Heart right ventricle (tissue), 16 donors: ENCODE measurements at regions not wholly inside any gene's neighbourhood (a gene's known extent, or its start where the extent isn't known, plus 50 kb on each side); places are given as distances from the start of the nearest gene placed in this dataset.
A peak's percentile ranks its signal among the peaks of the same experiment; 100 is the strongest.

Experiments used
- ATAC-seq, 8 donors: fragments of 200-7000 bp; cut with Tn5 transposase; one replicate each; pipeline ENCODE4 v1.9.1; 2020; ENCODE audit warnings: mild to moderate bottlenecking in 8 of 8, moderate library complexity in 8 of 8, moderate number of reproducible peaks in 1 of 8
- DNase-seq, 2 donors: peaks; one replicate each; pipeline ENCODE4 v3.0.0-alpha.2; 2020
- H3K27ac ChIP-seq, 10 donors: fragments of 200-600 bp; sonication (generic) in 2 of 10; one replicate each; pipeline versions ENCODE4 v1.5.0 to v1.8.0; 2020 to 2022; ENCODE audit warnings: mild to moderate bottlenecking in 3 of 10
- H3K27me3 ChIP-seq, 7 donors: fragments of 200-600 bp; one replicate each; pipeline ENCODE4 v1.8.0; 2021 to 2022; ENCODE audit warnings: mild to moderate bottlenecking in 2 of 7
- H3K36me3 ChIP-seq, 9 donors: fragments of 200-600 bp; sonication (generic) in 1 of 9; one replicate each; pipeline versions ENCODE4 v1.5.0 to v1.8.0; 2020 to 2022; ENCODE audit warnings: mild to moderate bottlenecking in 2 of 9
- H3K4me1 ChIP-seq, 9 donors: fragments of 200-600 bp; sonication (generic) in 1 of 9; one replicate each; pipeline versions ENCODE4 v1.5.0 to v1.8.0; 2020 to 2022; ENCODE audit warnings: mild to moderate bottlenecking in 4 of 9
- H3K4me3 ChIP-seq, 10 donors: fragments of 200-600 bp; sonication (generic) in 2 of 10; one replicate each; pipeline versions ENCODE4 v1.5.0 to v1.8.0; 2020 to 2022; ENCODE audit warnings: mild to moderate bottlenecking in 7 of 10, moderate library complexity in 2 of 10
- H3K9me3 ChIP-seq, 11 donors: fragments of 200-600 bp in 10 of 11; sonication (generic) in 2 of 11; one replicate each; pipeline versions ENCODE4 v1.5.0 to v1.8.0; 2013 to 2022; ENCODE audit warnings: mild to moderate bottlenecking in 2 of 11, control low read depth in 1 of 11, moderate library complexity in 1 of 11
- CTCF ChIP-seq, 9 donors: fragments of 200-600 bp; sonication (generic) in 2 of 9; IDR thresholded peaks; one replicate each; pipeline versions ENCODE4 v1.5.0 to v1.8.0; 2021 to 2022; ENCODE audit warnings: antibody characterized with exemption in 9 of 9, mild to moderate bottlenecking in 5 of 9, moderate library complexity in 1 of 9
- WGBS, 2 donors: extraction: QIAGEN DNeasy Blood & Tissue Kit; methylation state at CpG; one replicate each; pipeline ENCODE4 v1.1.7; 2013; ENCODE audit warnings: inconsistent platforms in 1 of 2; 5-methylcytosine and 5-hydroxymethylcytosine counted together
- intact Hi-C, 10 donors: fragments of 100-400 bp; cut with DNase I; formaldehyde crosslinking; loops; one replicate each; pipeline versions ENCODE4 v1.11.1 to v1.14.2; 2022
- donor health status: Arrhythmogenic right ventricular cardiomyopathy.
- donor health status: ischemic (EF 13 %, LVEDD 7.1; RV severe dilation, severe dysfunction).
- donor health status: healthy with polysubstance abuse.
- donor health status: DM: no; HTN: yes; CAD: no.
- donor health status: DM: no; HTN: no; CAD: no.
- donor health status: ischemic (EF 25% LVEDD 6.9; RV normal size, moderate dysfunction).
- donor health status: ischemic (EF 25% LVEDD 5.7; RV mildly dilated, moderate dysfunction).
- donor health status: healthy.
- donor health status: DM: yes; HTN: yes; CAD: no.
- donor health status: Ischemic cardiomyopathy.
- donor health status: ischemic (EF 35%, LVEDD 5.7; RV mildly dilated, moderate dysfunction).
- donor health status: nonischemic (EF 11% LVEDD 7.7; RV severe dilation, severe dysfunction).
- donor health status: DM: yes; HTN: yes; CAD: no.
- donor health status: PGD.
- donor health status: ischemic (EF 29% LVEDD 5.4; RV normal size, mild dysfunction).
- donor health status: nonischemic (EF 23%, LVEDD 6.1; RV moderate dilation, normal function).

DNA sequence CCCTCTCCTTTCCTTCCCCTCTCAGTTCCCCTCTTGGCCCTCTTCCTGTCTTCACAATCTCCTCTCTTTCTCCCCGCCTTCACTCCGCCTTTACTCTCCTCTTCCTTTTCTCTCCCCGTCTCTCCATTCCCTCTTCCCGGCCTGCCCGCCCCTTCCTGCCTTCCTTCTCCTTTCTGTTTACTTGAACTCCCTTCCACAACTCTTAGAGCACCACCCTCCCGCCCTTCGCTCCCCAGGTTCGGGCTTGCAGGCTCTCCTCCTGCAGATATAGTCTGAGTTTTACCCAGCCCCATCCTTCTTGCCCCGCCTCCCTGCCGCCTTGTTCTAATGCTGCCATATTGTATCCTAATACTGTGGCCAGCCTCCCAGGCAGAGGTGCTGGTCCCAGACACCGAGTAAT is 201.5 kb upstream of the N4BP1 start:
- peaks cover 12 to 72% (median 45%) of the 10 kb centered on the region in 7 donors for H3K27me3 ChIP-seq
- ATAC-seq (no peak), DNase-seq (no peak)
- no peak overlapping the region for H3K27ac ChIP-seq
- no peak for TF ChIP-seq CTCF (IDR thresholded peaks at IDR 0.05)
- H3K4me1 ChIP-seq: peaks cover 0 to 10% (median 0%) of the 10 kb centered on the region in 9 donors
- intact Hi-C loops: no loop called here
- H3K4me3 ChIP-seq: peak overlapping the region in 3 of 10 donors; percentile 24 to 39 (median 35)
- H3K36me3 ChIP-seq: no peaks in the 10 kb centered on the region
- 17 to 24% methylated on average over 11 of the region's 11 CpGs for WGBS, 2 donors
- H3K9me3 ChIP-seq: no peaks in the 10 kb centered on the region

- WGBS, 2 donors: 1 to 2% methylated on average over 70 of the region's 70 CpGs
- Histone ChIP-seq H3K9me3 (no peaks in the 10 kb centered on the region), H3K27me3 (peaks cover 12 to 72% (median 45%) of the 10 kb centered on the region in 7 donors), H3K4me3 (peak overlapping the region in 8 of 10 donors; percentile 17 to 39 (median 25)), H3K27ac (no peak overlapping the region), H3K4me1 (peaks cover 0 to 10% (median 0%) of the 10 kb centered on the region in 9 donors), H3K36me3 (no peaks in the 10 kb centered on the region)
- intact Hi-C loops: no loop called here
- ATAC-seq: peak in 2 of 8 donors; percentile 7 to 37
- DNase-seq: no peak
- TF ChIP-seq CTCF (IDR thresholded peaks at IDR 0.05): no peak
Observed at GRCh38 chr16:48810803-48811453, 200.9 kb upstream of the N4BP1 start.

GRCh38 chr16:48810436-48810802 is 200.4 kb upstream of the N4BP1 start:
- Histone ChIP-seq H3K36me3 (no peaks in the 10 kb centered on the region), H3K4me1 (peaks cover 0 to 10% (median 0%) of the 10 kb centered on the region in 9 donors), H3K4me3 (peak overlapping the region in 7 of 10 donors; percentile 24 to 39 (median 26)), H3K9me3 (no peaks in the 10 kb centered on the region), H3K27me3 (peaks cover 12 to 72% (median 45%) of the 10 kb centered on the region in 7 donors), H3K27ac (no peak overlapping the region)
- WGBS, 2 donors: 5 to 6% methylated on average over 29 of the region's 29 CpGs
- no peak for TF ChIP-seq CTCF (IDR thresholded peaks at IDR 0.05)
- intact Hi-C loops: no loop called here
- DNase-seq: no peak
- ATAC-seq: no peak

DNA sequence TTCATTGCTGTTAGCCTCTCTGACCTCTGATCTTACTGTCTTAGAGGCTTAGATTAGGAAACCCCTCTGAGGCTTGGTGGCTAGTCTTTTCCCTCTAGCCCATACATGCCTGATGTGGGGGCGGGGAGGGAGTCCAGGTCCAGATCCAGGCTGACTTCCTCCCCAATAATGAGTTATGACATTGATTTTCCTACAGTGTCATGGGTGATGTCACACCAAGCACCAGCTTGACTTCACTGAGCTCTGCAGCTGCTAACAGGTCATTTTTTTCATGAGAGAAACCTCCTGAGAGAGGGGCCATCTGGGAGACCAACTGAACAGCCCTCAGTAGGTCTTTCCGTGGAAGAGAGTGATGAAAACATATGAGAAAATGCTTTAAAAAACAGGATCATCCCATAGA is 180.2 kb upstream of the N4BP1 start:
- H3K27me3 ChIP-seq: peaks cover 0 to 9% (median 0%) of the 10 kb centered on the region in 7 donors

More for the DNA sequence above, 180.2 kb upstream of the N4BP1 start:
- Histone ChIP-seq H3K36me3 (no peaks in the 10 kb centered on the region), H3K4me1 (no peaks in the 10 kb centered on the region), H3K9me3 (peaks cover 0 to 10% (median 0%) of the 10 kb centered on the region in 11 donors), H3K4me3 (no peak overlapping the region), H3K27ac (no peak overlapping the region)
- intact Hi-C loops: no loop called here
- no peak for TF ChIP-seq CTCF (IDR thresholded peaks at IDR 0.05)
- 31 to 52% methylated on average over 2 of the region's 2 CpGs for WGBS, 2 donors
- DNase-seq (no peak), ATAC-seq (no peak)
